HUDEP-2 (cell line): ENCODE measurements at regions not wholly inside any gene's neighbourhood (a gene's known extent, or its start where the extent isn't known, plus 50 kb on each side); places are given as distances from the start of the nearest gene placed in this dataset.
"Not testable (repeated sequence)": the region's sequence is repeated elsewhere in the genome, so short reads cannot be mapped to it uniquely, and the experiment has no call there.

Source experiments
- DNase-seq, 76 experiments: peaks; one replicate each; lab custom pipeline; 2025; ENCODE audit not compliant: unreplicated experiment in 76 of 76; lab: John Stamatoyannopoulos, UW

DNA sequence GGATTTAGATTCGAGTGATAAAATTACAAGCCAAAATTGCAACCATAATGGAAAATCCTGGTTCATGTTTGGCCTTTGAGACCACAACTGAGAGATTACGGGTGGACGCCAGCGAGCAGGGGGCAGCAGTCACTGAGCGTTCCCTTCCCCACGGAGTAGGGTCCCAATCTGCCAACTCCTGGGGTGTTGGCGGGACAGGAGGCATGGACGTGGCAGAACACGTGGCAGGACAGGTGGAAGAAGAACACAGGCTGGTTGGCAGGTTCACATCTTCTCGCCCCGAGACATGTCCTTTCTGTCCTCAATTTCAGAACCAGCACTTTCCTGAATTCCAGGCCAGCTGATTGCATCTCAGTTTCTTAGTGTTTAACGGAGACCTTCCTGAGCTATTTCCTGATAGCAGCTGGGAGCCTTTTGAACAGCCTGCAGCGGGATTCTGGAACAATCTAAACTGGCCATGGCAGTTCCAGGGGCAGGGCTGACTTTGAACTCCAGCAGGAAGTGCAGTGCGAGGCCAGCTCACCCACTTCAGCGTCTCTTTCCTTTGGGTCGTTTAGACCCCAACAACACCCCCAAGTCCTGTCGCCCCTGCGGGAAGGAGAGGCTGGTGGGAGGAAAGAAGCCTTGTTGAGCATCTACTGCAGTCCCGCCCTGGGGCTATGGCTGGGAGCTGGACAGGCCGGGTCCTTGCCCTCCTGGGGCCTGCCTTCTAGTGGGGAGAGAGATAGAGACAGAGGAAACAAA lies 159.1 kb upstream of the FOXF1 start:
- no peak for DNase-seq

GRCh38 chr16:86351785-86352139 lies 158.6 kb upstream of the FOXF1 start:
- not testable (repeated sequence) for DNase-seq

DNA sequence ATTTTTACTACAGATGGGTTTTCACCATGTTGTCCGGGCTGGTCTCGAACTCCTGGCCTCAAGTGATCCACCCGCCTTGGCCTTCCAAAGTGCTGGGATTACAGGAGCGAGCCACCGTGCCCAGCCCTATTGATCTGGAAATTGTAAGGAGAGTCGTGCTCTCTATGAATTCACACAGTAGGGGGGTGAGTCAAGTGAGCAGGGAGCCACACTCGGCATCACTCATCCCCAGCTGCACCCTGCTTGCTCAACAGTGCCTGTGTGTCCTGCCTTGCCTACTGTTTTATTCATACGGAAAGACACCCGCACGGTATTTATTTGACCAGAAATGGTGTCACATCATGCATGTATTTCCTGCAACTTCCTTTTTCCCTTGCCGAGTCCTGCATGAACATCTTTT lies 157.2 kb upstream of the FOXF1 start:
- no peak for DNase-seq

DNA sequence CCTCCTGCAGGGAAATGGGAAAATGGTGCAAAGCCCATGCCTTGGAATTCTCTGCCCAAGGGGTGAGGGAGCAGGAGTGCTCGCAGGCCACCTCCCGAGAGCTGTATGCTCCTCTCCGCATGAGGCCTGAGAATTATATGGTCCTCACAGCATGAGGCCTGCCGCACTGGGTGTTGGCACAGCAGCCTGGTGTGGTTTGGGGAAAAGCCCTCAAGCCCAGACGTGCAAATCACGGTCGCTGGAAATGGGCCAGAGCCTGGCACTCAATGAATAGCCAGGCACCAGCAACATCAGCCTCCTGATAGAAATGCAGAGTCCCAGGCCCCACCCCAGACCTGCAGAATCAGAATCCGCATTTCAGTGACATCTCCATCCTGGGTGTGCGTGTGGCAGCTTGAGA lies 156.4 kb upstream of the FOXF1 start:
- DNase-seq, result no peak

DNA sequence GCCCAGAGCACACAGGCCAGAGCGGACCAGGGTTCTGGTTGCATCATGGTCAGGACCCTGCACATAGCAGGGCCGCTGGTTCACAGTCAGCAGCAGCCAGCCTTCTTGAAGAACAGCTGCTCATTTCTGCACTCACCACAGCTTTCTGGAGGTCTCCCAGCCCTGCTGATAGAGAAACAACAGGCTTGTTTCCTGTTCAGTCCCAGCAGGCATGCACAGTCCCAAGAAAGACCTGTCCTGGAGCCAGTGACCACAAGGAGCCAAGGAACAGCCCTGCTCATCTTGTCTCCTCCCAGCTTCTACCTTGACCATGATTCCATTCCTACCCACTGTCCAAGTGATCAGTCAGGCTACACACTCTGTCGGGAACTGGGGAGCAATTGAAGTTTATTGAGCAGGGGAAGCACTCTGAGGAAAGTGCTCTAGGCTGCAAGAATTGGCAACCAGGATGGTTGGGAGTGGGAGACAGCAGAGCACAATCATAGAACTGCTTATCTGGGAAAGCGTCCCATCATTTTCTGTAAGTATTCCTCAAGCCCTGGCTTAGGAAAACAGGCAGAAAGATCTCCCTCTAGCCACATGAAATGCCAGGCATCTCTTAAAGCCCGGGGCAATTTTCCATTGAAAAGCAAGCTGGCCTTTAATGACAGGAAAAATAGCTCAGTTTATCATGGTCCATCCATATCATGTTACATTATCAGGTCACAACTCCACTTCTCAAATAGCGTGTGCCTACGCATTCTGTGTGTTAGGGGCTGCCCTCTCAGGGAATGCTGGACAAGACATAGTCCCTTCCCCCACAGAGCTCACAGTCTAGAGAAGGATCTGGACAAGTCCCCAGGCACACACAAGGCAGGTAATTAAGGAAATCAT lies 155.4 kb upstream of the FOXF1 start:
- DNase-seq, result no peak

- no peak for DNase-seq
Observed at GRCh38 chr16:86355531-86355930, 154.8 kb upstream of the FOXF1 start.

DNA sequence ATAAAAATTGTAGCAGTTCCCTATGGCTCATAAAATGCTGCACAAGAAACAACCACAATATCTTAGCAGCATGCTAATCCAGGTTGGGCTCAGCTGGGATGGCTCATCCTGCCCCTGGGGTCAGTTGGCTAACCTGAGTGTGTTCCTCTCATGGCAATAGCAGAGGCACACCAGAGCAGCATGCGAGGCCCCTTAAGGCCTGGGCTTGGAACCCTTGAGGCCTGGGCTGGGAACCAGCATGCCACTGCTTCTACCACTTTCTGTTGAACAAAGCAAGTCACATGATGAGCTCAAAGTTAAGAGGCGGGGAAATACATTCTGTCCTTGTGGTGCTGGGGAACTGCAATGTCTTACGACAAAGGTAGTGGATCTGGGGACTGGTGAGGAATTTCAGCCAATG lies 154.4 kb upstream of the FOXF1 start:
- no peak for DNase-seq

GRCh38 chr16:86356804-86357203 lies 153.5 kb upstream of the FOXF1 start:
- DNase-seq, result no peak

DNA sequence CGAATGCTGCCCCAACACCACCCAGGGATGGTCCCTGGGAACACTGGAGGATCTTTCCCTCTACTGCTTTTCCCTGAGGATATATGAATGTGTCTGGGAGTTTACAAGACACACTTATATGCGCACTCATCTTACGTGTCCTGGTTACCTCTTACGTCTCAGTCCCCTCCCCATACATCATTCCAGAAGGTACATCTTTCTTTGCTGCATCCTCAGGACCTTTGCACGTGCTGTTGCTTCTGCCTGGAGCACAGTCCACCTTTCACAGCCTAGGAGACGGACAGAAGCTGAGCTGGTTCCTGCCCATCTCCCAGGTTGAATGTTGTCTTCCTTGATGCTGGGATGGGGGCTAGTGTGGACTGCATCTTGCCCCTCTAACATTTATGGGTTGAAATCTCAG lies 153.0 kb upstream of the FOXF1 start:
- DNase-seq, result no peak

- DNase-seq, result no peak
Observed at GRCh38 chr16:86357950-86358349, 152.4 kb upstream of the FOXF1 start.

GRCh38 chr16:86359571-86359970 lies 150.8 kb upstream of the FOXF1 start:
- no peak for DNase-seq

DNA sequence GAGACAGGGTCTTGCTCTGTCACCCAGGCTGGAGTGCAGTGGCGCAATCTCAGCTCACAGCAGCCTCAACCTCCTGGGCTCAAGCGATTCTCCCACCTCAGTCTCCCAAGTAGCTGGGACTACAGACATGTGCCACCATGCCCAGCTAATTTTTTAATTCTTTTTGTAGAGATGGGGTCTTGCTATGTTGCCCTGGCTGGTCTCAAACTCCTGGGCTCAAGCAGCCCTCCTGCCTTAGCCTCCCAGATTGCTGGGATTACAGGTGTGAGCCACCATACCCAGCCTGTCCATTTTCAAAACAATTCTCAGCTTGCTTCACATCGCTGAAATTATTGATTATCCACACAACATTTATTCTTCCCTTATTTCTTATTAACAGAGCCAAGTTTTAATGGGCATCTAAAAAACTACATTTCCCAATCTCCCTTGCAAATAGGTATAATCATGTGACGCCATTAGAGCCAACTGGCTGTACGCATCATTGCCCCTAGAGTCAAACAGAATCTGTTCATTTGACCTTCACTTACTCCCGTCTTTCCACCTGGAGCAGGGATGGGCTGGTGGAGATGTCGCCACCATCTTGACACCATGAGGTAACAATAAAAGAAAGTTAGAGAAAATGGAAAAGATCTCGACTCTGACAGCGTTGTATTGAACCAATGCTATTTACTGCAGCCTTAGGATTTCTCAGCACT lies 148.0 kb upstream of the FOXF1 start:
- no peak for DNase-seq

- DNase-seq, result no peak
Observed at GRCh38 chr16:86363057-86363490, 147.3 kb upstream of the FOXF1 start.

- DNase-seq, result no peak
Observed at GRCh38 chr16:86363836-86364618, 146.3 kb upstream of the FOXF1 start.

DNA sequence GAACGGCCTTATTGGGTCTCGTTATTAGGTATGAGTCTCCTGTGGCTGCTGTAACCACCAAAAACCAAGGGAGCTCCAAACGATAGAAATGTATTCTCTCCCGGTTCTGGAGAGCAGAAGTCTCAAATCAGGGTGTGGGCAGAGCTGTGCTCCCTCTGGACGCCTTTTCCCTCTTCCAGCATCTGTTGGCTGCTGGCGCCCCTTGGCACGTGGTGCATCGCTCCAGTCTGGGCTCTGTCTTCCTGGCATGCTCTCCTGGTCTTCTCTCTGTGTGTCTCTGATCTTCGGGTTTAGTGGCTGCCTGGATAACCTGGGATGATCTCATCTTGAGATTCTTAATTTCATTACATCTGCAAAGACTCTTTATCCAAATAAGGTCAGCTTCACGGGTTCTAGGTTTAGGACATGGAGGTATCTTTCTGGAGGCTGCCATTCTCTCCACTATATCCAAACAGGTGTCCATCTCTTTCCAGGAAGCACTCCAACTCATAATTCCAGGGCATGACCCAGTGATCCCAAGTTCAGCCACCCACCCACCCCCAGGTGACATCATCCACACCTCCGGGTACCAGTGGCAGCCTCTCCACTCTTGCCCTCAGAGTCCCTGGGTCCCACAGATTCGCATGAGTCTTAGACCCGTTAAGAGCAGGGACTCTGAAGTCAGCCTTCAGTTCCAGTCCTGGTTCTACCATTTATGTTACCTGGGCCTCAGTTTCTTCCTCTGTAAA lies 145.5 kb upstream of the FOXF1 start:
- no peak for DNase-seq

GRCh38 chr16:86365513-86366273 lies 144.6 kb upstream of the FOXF1 start:
- no peak for DNase-seq

DNA sequence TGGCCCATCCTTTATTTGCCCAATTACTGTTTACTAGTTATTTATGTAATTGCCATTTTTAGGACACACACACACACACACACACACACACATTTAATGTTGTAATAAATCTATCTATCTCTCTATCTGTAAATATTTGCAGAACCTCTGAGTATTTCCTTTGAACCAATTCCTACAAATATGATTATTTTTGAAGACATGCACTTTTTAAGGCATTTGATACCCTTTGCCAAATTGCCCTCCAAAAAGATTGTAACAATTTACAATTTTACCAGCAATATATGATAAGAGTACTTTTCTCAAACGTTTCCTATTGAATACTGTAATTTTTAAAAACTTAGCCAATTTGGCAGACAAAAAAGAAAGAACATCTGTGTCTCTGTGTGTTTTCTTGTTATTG lies 143.8 kb upstream of the FOXF1 start:
- DNase-seq, result no peak

DNA sequence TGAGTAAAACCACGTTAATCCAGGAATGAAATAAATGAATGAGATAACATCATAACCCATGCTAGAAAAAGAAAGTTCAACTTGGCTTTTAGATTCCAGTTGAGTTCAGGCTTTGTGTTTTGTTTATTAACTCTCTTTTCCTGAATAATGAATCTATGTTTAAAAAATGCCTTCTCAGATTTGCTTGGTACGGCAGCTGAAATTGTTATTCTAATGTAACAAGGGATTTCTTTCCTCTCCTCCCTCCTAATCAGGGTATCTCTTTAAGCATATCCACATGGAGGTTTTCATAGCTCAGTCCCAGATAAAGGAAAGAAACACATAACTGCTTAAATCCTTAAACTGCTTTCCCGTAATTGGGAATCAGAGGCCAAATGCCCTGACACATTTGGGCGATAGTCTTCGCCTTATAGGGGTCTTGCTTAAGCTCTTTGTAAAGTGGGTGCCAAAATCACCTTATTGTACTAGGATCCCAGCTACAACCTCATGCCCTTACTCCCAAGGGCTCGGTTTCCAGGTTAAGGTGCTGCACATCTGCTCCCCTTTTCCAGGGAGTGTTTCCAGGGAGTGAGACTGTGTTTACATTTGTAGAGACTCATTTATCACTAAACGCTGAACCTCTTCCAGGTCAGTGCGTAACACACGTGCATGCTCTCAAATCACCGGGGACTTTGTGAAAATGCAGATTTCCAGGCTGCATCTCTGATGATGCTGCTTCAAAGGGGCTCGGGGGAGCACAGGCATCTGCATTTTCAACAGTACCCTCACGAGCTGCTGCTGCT lies 142.8 kb upstream of the FOXF1 start:
- DNase-seq, result no peak

DNA sequence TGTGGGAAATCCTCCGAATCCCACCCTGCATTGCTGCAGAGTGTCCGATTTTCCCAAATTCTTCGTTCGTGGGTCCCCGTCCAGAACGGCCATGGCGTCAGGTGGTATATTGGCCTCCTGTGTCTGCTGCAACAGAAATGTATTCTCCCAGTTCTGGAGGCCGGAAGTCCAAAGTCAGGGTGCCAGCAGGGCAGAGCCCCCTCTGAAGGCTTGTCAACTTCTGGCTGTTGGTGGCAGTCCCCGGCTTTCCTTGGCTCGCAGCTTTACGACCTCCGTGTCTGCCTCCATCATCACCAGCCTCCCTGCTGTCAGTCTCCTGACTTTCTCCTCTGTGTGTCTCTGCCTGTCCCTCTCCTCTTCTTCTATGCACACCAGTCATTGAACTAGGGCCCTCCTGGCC lies 142.1 kb upstream of the FOXF1 start:
- no peak for DNase-seq
